IMR-90 (cell line): ENCODE measurements at regions not wholly inside any gene's neighbourhood (a gene's known extent, or its start where the extent isn't known, plus 50 kb on each side); places are given as distances from the start of the nearest gene placed in this dataset.

Source experiments
- ATAC-seq: fragments of 200-7000 bp; cut with Tn5 transposase; 2 replicates; pipeline ENCODE4 v1.9.1; 2020; ENCODE audit warnings: low read depth, mild to moderate bottlenecking, moderate library complexity
- BruUV-seq: library from RNA; stranded (reverse); fragments of 400-500 nt; replicated peaks from 2 replicates; lab custom pipeline; 2021; lab: Mats Ljungman, UMichigan
- CTCF ChIA-PET: fragments of 300-600 bp; formaldehyde crosslinking; extraction: SDS; loops from one replicate; lab custom pipeline; 2021; ENCODE audit warnings: antibody characterized with exemption; lab: Yijun Ruan, JAX
- POLR2A ChIA-PET: fragments of 300-600 bp; sonication (Branson Sonifier 250); formaldehyde crosslinking; loops from one replicate; lab custom pipeline; 2022; ENCODE audit warnings: antibody characterized with exemption; ENCODE audit not compliant: unreplicated experiment; lab: Charles Lee
- DNase-seq: peaks from one replicate; pipeline ENCODE4 v3.0.0; 2013
- H2AFZ ChIP-seq: replicated peaks from 2 replicates; pipeline ENCODE3; 2013; ENCODE audit warnings: low read length, mild to moderate bottlenecking; ENCODE audit not compliant: poor library complexity
- H2AK5ac ChIP-seq: 2 replicates; pipeline ENCODE4 v1.6.1; 2013; ENCODE audit warnings: low read depth, low read length, inconsistent platforms
- H2AK9ac ChIP-seq: replicated peaks from 2 replicates; pipeline ENCODE3; 2013; ENCODE audit warnings: mild to moderate bottlenecking, low read depth, low read length, moderate library complexity; ENCODE audit not compliant: poor library complexity
- H2BK120ac ChIP-seq: 2 replicates; pipeline ENCODE4 v1.6.1; 2013; ENCODE audit warnings: low read depth, low read length, inconsistent platforms
- H2BK15ac ChIP-seq: 3 replicates; pipeline ENCODE4 v1.6.1; 2013; ENCODE audit warnings: low read depth, low read length, inconsistent platforms
- H2BK20ac ChIP-seq: 2 replicates; pipeline ENCODE4 v1.6.1; 2013; ENCODE audit warnings: low read depth, mild to moderate bottlenecking, inconsistent platforms, low read length, moderate library complexity
- H2BK5ac ChIP-seq: 2 replicates; pipeline ENCODE4 v1.6.1; 2013; ENCODE audit warnings: mild to moderate bottlenecking, low read depth, low read length, inconsistent platforms; ENCODE audit not compliant: poor library complexity, severe bottlenecking
- H3K14ac ChIP-seq: replicated peaks from 2 replicates; pipeline ENCODE4 v1.6.1; 2013; ENCODE audit warnings: low read depth, low read length, inconsistent platforms
- H3K18ac ChIP-seq: 2 replicates; pipeline ENCODE4 v1.6.1; 2013; ENCODE audit warnings: low read depth, low read length, control low read depth
- H3K23ac ChIP-seq: 2 replicates; pipeline ENCODE4 v1.6.1; 2013; ENCODE audit warnings: low read depth, low read length, inconsistent platforms
- H3K27ac ChIP-seq: 2 replicates; pipeline ENCODE4 v1.5.1; 2013; ENCODE audit warnings: mild to moderate bottlenecking, control low read depth, low read length; ENCODE audit not compliant: insufficient read depth
- H3K27me3 ChIP-seq: 2 replicates; pipeline ENCODE4 v1.6.1; 2013; ENCODE audit warnings: low read length; ENCODE audit not compliant: control insufficient read depth, insufficient read depth
- H3K36me3 ChIP-seq: 2 replicates; pipeline ENCODE4 v1.6.1; 2013; ENCODE audit warnings: low read length, mixed read lengths; ENCODE audit not compliant: control insufficient read depth, insufficient read depth
- H3K4ac ChIP-seq: 2 replicates; pipeline ENCODE4 v1.6.1; 2013; ENCODE audit warnings: low read depth, low read length, inconsistent platforms
- H3K4me1 ChIP-seq: 2 replicates; pipeline ENCODE4 v1.6.1; 2013; ENCODE audit warnings: low read length, mixed read lengths; ENCODE audit not compliant: control insufficient read depth, insufficient read depth
- H3K4me2 ChIP-seq: 2 replicates; pipeline ENCODE4 v1.6.1; 2013; ENCODE audit warnings: low read depth, mild to moderate bottlenecking, control low read depth, low read length, moderate library complexity
- H3K4me3 ChIP-seq: 2 replicates; pipeline ENCODE4 v1.5.1; 2013; ENCODE audit warnings: low read depth, mild to moderate bottlenecking, control low read depth, low read length, moderate library complexity; ENCODE audit not compliant: insufficient read depth
- H3K56ac ChIP-seq: 2 replicates; pipeline ENCODE4 v1.6.1; 2013; ENCODE audit warnings: low read length, inconsistent platforms; ENCODE audit not compliant: insufficient read depth; ENCODE audit errors: extremely low read depth
- H3K79me1 ChIP-seq, 2 experiments: 2 replicates each; pipeline ENCODE4 v1.6.1; 2013; ENCODE audit warnings: low read length in 2 of 2, inconsistent platforms in 1 of 2, low read depth in 1 of 2
- H3K9ac ChIP-seq: 2 replicates; pipeline ENCODE4 v1.6.1; 2013; ENCODE audit warnings: low read depth, low read length, control low read depth
- H3K9me1 ChIP-seq: 2 replicates; pipeline ENCODE4 v1.6.1; 2013; ENCODE audit warnings: low read length, inconsistent platforms; ENCODE audit not compliant: insufficient read depth
- H3K9me3 ChIP-seq: 2 replicates; pipeline ENCODE4 v1.6.1; 2013; ENCODE audit warnings: low read length; ENCODE audit not compliant: control insufficient read depth, insufficient read depth
- H4K20me1 ChIP-seq: 2 replicates; pipeline ENCODE4 v1.6.1; 2013; ENCODE audit warnings: low read length, inconsistent platforms; ENCODE audit not compliant: insufficient read depth
- H4K5ac ChIP-seq: 2 replicates; pipeline ENCODE4 v1.6.1; 2013; ENCODE audit warnings: mild to moderate bottlenecking, low read depth, low read length, control low read depth
- H4K8ac ChIP-seq, 2 experiments: 2 replicates each; pipeline ENCODE4 v1.6.1; 2013; ENCODE audit warnings: low read depth in 2 of 2, low read length in 2 of 2, control low read depth in 1 of 2, inconsistent platforms in 1 of 2
- H4K91ac ChIP-seq: 2 replicates; pipeline ENCODE4 v1.6.1; 2013; ENCODE audit warnings: low read depth, low read length, inconsistent platforms; ENCODE audit not compliant: insufficient read depth
- CEBPB ChIP-seq: IDR thresholded peaks from 2 replicates; pipeline ENCODE4 v1.6.1; 2012; ENCODE audit warnings: low read depth, low read length, improper control_type of control experiment
- CHD1 ChIP-seq: IDR thresholded peaks from 2 replicates; pipeline ENCODE4 v1.6.1; 2012; ENCODE audit warnings: low read depth, low read length, improper control_type of control experiment
- MXI1 ChIP-seq: IDR thresholded peaks from 2 replicates; pipeline ENCODE4 v1.6.1; 2012; ENCODE audit warnings: low read depth, mild to moderate bottlenecking, low read length, moderate library complexity, borderline replicate concordance
- NFE2L2 ChIP-seq: fragments of 150-350 bp; IDR thresholded peaks from 2 replicates; pipeline ENCODE4 v1.6.1; 2016; ENCODE audit warnings: low read depth, mild to moderate bottlenecking, low read length
- POLR2A ChIP-seq: IDR thresholded peaks from 2 replicates; pipeline ENCODE4 v1.6.1; 2012; ENCODE audit warnings: mild to moderate bottlenecking, low read depth, low read length
- RAD21 ChIP-seq: IDR thresholded peaks from 2 replicates; pipeline ENCODE4 v1.6.1; 2012; ENCODE audit warnings: low read length, improper control_type of control experiment
- RCOR1 ChIP-seq: IDR thresholded peaks from 2 replicates; pipeline ENCODE4 v1.6.1; 2012; ENCODE audit warnings: mild to moderate bottlenecking, low read length, improper control_type of control experiment; ENCODE audit not compliant: insufficient replicate concordance
- RFX5 ChIP-seq: IDR thresholded peaks from 2 replicates; pipeline ENCODE4 v1.8.0; 2012; ENCODE audit warnings: low read depth, mild to moderate bottlenecking, low read length, moderate library complexity
- SMC3 ChIP-seq: fragments of 150-350 bp; IDR thresholded peaks from 2 replicates; pipeline ENCODE4 v1.6.1; 2016; ENCODE audit warnings: low read depth, mild to moderate bottlenecking, antibody characterized with exemption, low read length, moderate library complexity
- WGBS, 2 experiments: methylation state at CpG; one replicate each; pipeline versions ENCODE4 v1.1.5 to v1.1.7; 2013; ENCODE audit warnings: missing lambda C conversion rate in 2 of 2; ENCODE audit not compliant: insufficient read length in 1 of 2; ENCODE audit errors: extremely low coverage in 2 of 2; 5-methylcytosine and 5-hydroxymethylcytosine counted together
- dilution Hi-C: fragments of 300-500 bp; cut with HindIII; formaldehyde crosslinking; loops from one replicate; pipeline ENCODE4 v1.14.3; 2018; ENCODE audit warnings: low sequenced_read_pairs; ENCODE audit not compliant: unreplicated experiment
- in situ Hi-C: fragments of 300-500 bp; cut with MboI; formaldehyde crosslinking; loops from 3 replicates; pipeline ENCODE4 v1.14.3; 2019; ENCODE audit warnings: low sequenced_read_pairs, inconsistent platforms, mixed read lengths
- intact Hi-C: fragments of 100-400 bp; cut with micrococcal nuclease; formaldehyde crosslinking; loops from 2 replicates; pipeline ENCODE4 v1.10.0; 2022
- TF ChIP-seq, protein P1 (sequence below): fragments of 150-350 bp; IDR thresholded peaks from 2 replicates; pipeline ENCODE4 v1.6.1; 2017; ENCODE audit warnings: mild to moderate bottlenecking, antibody characterized with exemption, low read length, low read depth
- TF ChIP-seq, protein P2 (sequence below): conservative IDR thresholded peaks from 2 replicates; pipeline ENCODE4 v1.5.1; 2012; ENCODE audit warnings: mild to moderate bottlenecking, low read depth, low read length, improper control_type of control experiment

- BruUV-seq: no TSS peak
- Histone ChIP-seq H2BK15ac (no peak overlapping the region), H3K9ac (no peak overlapping the region), H3K27ac (no peak overlapping the region), H2BK5ac (no peak overlapping the region), H2AFZ (no peak overlapping the region), H3K4me1 (peaks cover 1% of the 10 kb centered on the region; the same call in 1 of the 2 replicates), H3K9me1 (no peaks in the 10 kb centered on the region), H3K9me3 (peaks cover 3% of the 10 kb centered on the region; the same call in 1 of the 2 replicates), H2AK9ac (no peak overlapping the region), H3K4me3 (no peak overlapping the region), H2BK20ac (no peak overlapping the region), H2AK5ac (no peak overlapping the region), H2BK120ac (no peak overlapping the region), H4K5ac (no peak overlapping the region), H3K23ac (no peak overlapping the region), H3K27me3 (no peaks in the 10 kb centered on the region), H3K4me2 (no peak overlapping the region), H3K36me3 (no peaks in the 10 kb centered on the region), H4K8ac (no peak overlapping the region), H4K91ac (no peak overlapping the region), H3K14ac (no peak overlapping the region), H3K79me1 (no peaks in the 10 kb centered on the region), H3K56ac (no peak overlapping the region), H3K18ac (no peak overlapping the region), H3K4ac (peak overlapping the region; percentile 10; the same call in 1 of the 2 replicates), H4K20me1 (no peaks in the 10 kb centered on the region)
- in situ Hi-C loops: no loop called here
- POLR2A ChIA-PET: no interaction called here
- WGBS, 2 experiments: 79% methylated on average over 2 of the region's 6 CpGs; no CpG with 5 or more reads in 1 of the 2 experiments
- ATAC-seq (no peak), DNase-seq (no peak)
- TF ChIP-seq, protein P1, sequence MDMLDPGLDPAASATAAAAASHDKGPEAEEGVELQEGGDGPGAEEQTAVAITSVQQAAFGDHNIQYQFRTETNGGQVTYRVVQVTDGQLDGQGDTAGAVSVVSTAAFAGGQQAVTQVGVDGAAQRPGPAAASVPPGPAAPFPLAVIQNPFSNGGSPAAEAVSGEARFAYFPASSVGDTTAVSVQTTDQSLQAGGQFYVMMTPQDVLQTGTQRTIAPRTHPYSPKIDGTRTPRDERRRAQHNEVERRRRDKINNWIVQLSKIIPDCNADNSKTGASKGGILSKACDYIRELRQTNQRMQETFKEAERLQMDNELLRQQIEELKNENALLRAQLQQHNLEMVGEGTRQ: no peak
- TF ChIP-seq CEBPB: no peak
- TF ChIP-seq SMC3: no peak
- TF ChIP-seq, protein P2, sequence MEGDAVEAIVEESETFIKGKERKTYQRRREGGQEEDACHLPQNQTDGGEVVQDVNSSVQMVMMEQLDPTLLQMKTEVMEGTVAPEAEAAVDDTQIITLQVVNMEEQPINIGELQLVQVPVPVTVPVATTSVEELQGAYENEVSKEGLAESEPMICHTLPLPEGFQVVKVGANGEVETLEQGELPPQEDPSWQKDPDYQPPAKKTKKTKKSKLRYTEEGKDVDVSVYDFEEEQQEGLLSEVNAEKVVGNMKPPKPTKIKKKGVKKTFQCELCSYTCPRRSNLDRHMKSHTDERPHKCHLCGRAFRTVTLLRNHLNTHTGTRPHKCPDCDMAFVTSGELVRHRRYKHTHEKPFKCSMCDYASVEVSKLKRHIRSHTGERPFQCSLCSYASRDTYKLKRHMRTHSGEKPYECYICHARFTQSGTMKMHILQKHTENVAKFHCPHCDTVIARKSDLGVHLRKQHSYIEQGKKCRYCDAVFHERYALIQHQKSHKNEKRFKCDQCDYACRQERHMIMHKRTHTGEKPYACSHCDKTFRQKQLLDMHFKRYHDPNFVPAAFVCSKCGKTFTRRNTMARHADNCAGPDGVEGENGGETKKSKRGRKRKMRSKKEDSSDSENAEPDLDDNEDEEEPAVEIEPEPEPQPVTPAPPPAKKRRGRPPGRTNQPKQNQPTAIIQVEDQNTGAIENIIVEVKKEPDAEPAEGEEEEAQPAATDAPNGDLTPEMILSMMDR: no peak
- TF ChIP-seq RAD21: no peak
- TF ChIP-seq POLR2A: no peak
- TF ChIP-seq CHD1: no peak
- no peak for TF ChIP-seq RCOR1
- no peak for TF ChIP-seq NFE2L2
- no peak for TF ChIP-seq MXI1
- TF ChIP-seq RFX5: no peak
- dilution Hi-C loops: no loop called here
- CTCF ChIA-PET: no interaction called here
- intact Hi-C loops: no loop called here
Observed at GRCh38 chr1:234882898-234883297, 245.7 kb downstream of the TOMM20 start.
